H1 (cell line): ENCODE measurements at regions not wholly inside any gene's neighbourhood (a gene's known extent, or its start where the extent isn't known, plus 50 kb on each side); places are given as distances from the start of the nearest gene placed in this dataset.

ENCODE experiments used
- CTCF ChIA-PET: fragments of 300-600 bp; sonication (Branson Sonifier 250); formaldehyde crosslinking; loops from one replicate; lab custom pipeline; 2021; ENCODE audit not compliant: partially characterized antibody; lab: Charles Lee
- POLR2A ChIA-PET: fragments of 300-600 bp; sonication (Branson Sonifier 250); formaldehyde crosslinking; loops from one replicate; lab custom pipeline; 2021; ENCODE audit warnings: inconsistent platforms; ENCODE audit not compliant: partially characterized antibody; lab: Charles Lee
- DNase-seq, 2 experiments: peaks; one replicate each; pipeline versions ENCODE4 v3.0.0 to v3.0.0-alpha.2; 2010 to 2022; ENCODE audit warnings: low spot score in 2 of 2, low read depth in 1 of 2, mixed read lengths in 1 of 2
- FAIRE-seq: peaks from 2 replicates; lab custom pipeline; 2011; peaks lifted over from hg19 to GRCh38; lab: Jason Lieb, UNC
- H2AFZ ChIP-seq: 2 replicates; pipeline ENCODE4 v1.8.1; 2012; ENCODE audit warnings: low read length, inconsistent platforms
- H2AK5ac ChIP-seq: 2 replicates; pipeline ENCODE4 v1.6.1; 2013; ENCODE audit warnings: low read depth, low read length
- H2BK120ac ChIP-seq: replicated peaks from 2 replicates; pipeline ENCODE3; 2013; ENCODE audit warnings: low read depth, low read length, inconsistent platforms
- H2BK12ac ChIP-seq: 2 replicates; pipeline ENCODE4 v1.6.1; 2013; ENCODE audit warnings: low read depth, low read length
- H2BK15ac ChIP-seq: 2 replicates; pipeline ENCODE4 v1.6.1; 2013; ENCODE audit warnings: low read length
- H2BK20ac ChIP-seq: 2 replicates; pipeline ENCODE4 v1.6.1; 2013; ENCODE audit warnings: low read length
- H2BK5ac ChIP-seq: 2 replicates; pipeline ENCODE4 v1.6.1; 2013; ENCODE audit warnings: low read depth, low read length
- H3K14ac ChIP-seq: 2 replicates; pipeline ENCODE4 v1.6.1; 2013; ENCODE audit warnings: inconsistent platforms; ENCODE audit not compliant: insufficient read length
- H3K18ac ChIP-seq: 2 replicates; pipeline ENCODE4 v1.6.1; 2013; ENCODE audit warnings: low read length; ENCODE audit errors: extremely low read depth
- H3K23ac ChIP-seq: 2 replicates; pipeline ENCODE4 v1.6.1; 2013; ENCODE audit warnings: inconsistent platforms; ENCODE audit not compliant: insufficient read length
- H3K23me2 ChIP-seq: 2 replicates; pipeline ENCODE4 v1.6.1; 2013; ENCODE audit warnings: low read depth, low read length
- H3K27ac ChIP-seq: 2 replicates; pipeline ENCODE4 v1.6.1; 2011; ENCODE audit warnings: low read depth, low read length, inconsistent platforms
- H3K27me3 ChIP-seq, 4 experiments: replicated peaks in 1 of 4; 1 replicate in 1 of 4; 2 replicates in 3 of 4; pipeline versions ENCODE4 v1.6.1 to v1.8.1; 2011 to 2013; ENCODE audit warnings: low read length in 3 of 4, mild to moderate bottlenecking in 3 of 4, inconsistent platforms in 2 of 4, mixed read lengths in 2 of 4, moderate library complexity in 1 of 4; ENCODE audit not compliant: control insufficient read depth in 3 of 4, insufficient read depth in 3 of 4; ENCODE audit errors: extremely low read depth in 1 of 4
- H3K36me3 ChIP-seq, 4 experiments: 2 replicates each; pipeline versions ENCODE4 v1.6.1 to v1.8.1; 2011 to 2013; ENCODE audit warnings: mild to moderate bottlenecking in 4 of 4, low read length in 3 of 4, moderate library complexity in 2 of 4, control low read depth in 1 of 4, inconsistent platforms in 1 of 4; ENCODE audit not compliant: insufficient read depth in 4 of 4, control insufficient read depth in 2 of 4
- H3K4ac ChIP-seq: replicated peaks from 2 replicates; pipeline ENCODE3; 2013; ENCODE audit warnings: low read length, low read depth, mixed read lengths, inconsistent platforms; ENCODE audit not compliant: insufficient read length
- H3K4me1 ChIP-seq, 4 experiments: replicated peaks in 1 of 4; 1 replicate in 1 of 4; 2 replicates in 3 of 4; pipeline versions ENCODE4 v1.6.1 to v1.8.1; 2011 to 2013; ENCODE audit warnings: low read length in 3 of 4, inconsistent platforms in 2 of 4, mixed read lengths in 1 of 4; ENCODE audit not compliant: insufficient read depth in 4 of 4, control insufficient read depth in 3 of 4
- H3K4me2 ChIP-seq, 2 experiments: 2 replicates each; pipeline versions ENCODE4 v1.6.1 to v1.8.1; 2011 to 2013; ENCODE audit warnings: low read depth in 2 of 2, low read length in 2 of 2, control low read depth in 1 of 2, inconsistent platforms in 1 of 2, mild to moderate bottlenecking in 1 of 2; ENCODE audit not compliant: insufficient read depth in 1 of 2
- H3K4me3 ChIP-seq, 4 experiments: fragments of 200-600, 300-600 bp in 1 of 4; sonication (generic), shearing (Covaris generic), sonication (Bioruptor Twin) in 1 of 4; 2 replicates each; pipeline versions ENCODE4 v1.5.1 to v1.8.1; 2011 to 2016; ENCODE audit warnings: low read length in 4 of 4, low read depth in 3 of 4, control low read depth in 2 of 4, inconsistent platforms in 2 of 4, mild to moderate bottlenecking in 2 of 4, mixed read lengths in 1 of 4, moderate library complexity in 1 of 4; ENCODE audit not compliant: insufficient read depth in 2 of 4; ENCODE audit errors: extremely low read depth in 1 of 4
- H3K56ac ChIP-seq: replicated peaks from 2 replicates; pipeline ENCODE3; 2013; ENCODE audit warnings: low read depth, mild to moderate bottlenecking, mixed read lengths, low read length, inconsistent platforms; ENCODE audit not compliant: insufficient read length
- H3K79me1 ChIP-seq: 2 replicates; pipeline ENCODE4 v1.6.1; 2013; ENCODE audit warnings: low read depth, low read length, control low read depth
- H3K79me2 ChIP-seq, 2 experiments: 2 replicates each; pipeline versions ENCODE4 v1.6.1 to v1.8.1; 2012 to 2013; ENCODE audit warnings: low read length in 2 of 2, mild to moderate bottlenecking in 2 of 2, inconsistent platforms in 1 of 2; ENCODE audit not compliant: insufficient read depth in 2 of 2, control insufficient read depth in 1 of 2
- H3K9ac ChIP-seq, 4 experiments: replicated peaks in 1 of 4; 1 replicate in 1 of 4; 2 replicates in 3 of 4; pipeline versions ENCODE4 v1.6.1 to v1.8.1; 2011 to 2013; ENCODE audit warnings: low read depth in 3 of 4, low read length in 3 of 4, control low read depth in 2 of 4, mild to moderate bottlenecking in 2 of 4, moderate library complexity in 2 of 4, inconsistent platforms in 1 of 4; ENCODE audit errors: extremely low read depth in 1 of 4
- H3K9me3 ChIP-seq, 2 experiments: 2 replicates each; pipeline versions ENCODE4 v1.6.1 to v1.8.1; 2012 to 2013; ENCODE audit warnings: mild to moderate bottlenecking in 2 of 2, moderate library complexity in 2 of 2, control low read depth in 1 of 2, inconsistent platforms in 1 of 2, low read depth in 1 of 2, low read length in 1 of 2, mixed read lengths in 1 of 2; ENCODE audit not compliant: insufficient read depth in 2 of 2
- H4K20me1 ChIP-seq, 2 experiments: replicated peaks in 1 of 2; 2 replicates each; pipeline versions ENCODE3 to v1.8.1; 2011 to 2013; ENCODE audit warnings: inconsistent platforms in 2 of 2, low read length in 2 of 2, mild to moderate bottlenecking in 1 of 2; ENCODE audit not compliant: insufficient read depth in 2 of 2, control insufficient read depth in 1 of 2
- H4K5ac ChIP-seq: 2 replicates; pipeline ENCODE4 v1.6.1; 2013; ENCODE audit warnings: low read length, low read depth, mixed read lengths, inconsistent platforms; ENCODE audit not compliant: insufficient read length
- H4K8ac ChIP-seq: 2 replicates; pipeline ENCODE4 v1.8.0; 2013; ENCODE audit warnings: mild to moderate bottlenecking, moderate library complexity, low read length, inconsistent platforms; ENCODE audit not compliant: insufficient read depth; ENCODE audit errors: extremely low read depth
- H4K91ac ChIP-seq: replicated peaks from 2 replicates; pipeline ENCODE3; 2013; ENCODE audit warnings: low read length, mixed read lengths, inconsistent platforms; ENCODE audit not compliant: insufficient read length
- ATF2 ChIP-seq: IDR thresholded peaks from 2 replicates; pipeline ENCODE4 v1.6.1; 2012; ENCODE audit warnings: low read length, inconsistent platforms
- BACH1 ChIP-seq: IDR thresholded peaks from 2 replicates; pipeline ENCODE4 v1.6.1; 2012; ENCODE audit warnings: low read length, improper control_type of control experiment
- CTBP2 ChIP-seq: IDR thresholded peaks from 2 replicates; pipeline ENCODE4 v1.7.0; 2011; ENCODE audit warnings: borderline replicate concordance, mild to moderate bottlenecking, moderate library complexity, mixed read lengths, low read length; ENCODE audit not compliant: insufficient read depth, insufficient read length
- EZH2 ChIP-seq: fragments of 200-600 bp; sonication (generic); IDR thresholded peaks from 2 replicates; pipeline ENCODE4 v1.7.1; 2012; ENCODE audit warnings: low read depth, mild to moderate bottlenecking, moderate library complexity, low read length, inconsistent platforms; ENCODE audit not compliant: severe bottlenecking
- FOSL1 ChIP-seq: IDR thresholded peaks from 2 replicates; pipeline ENCODE4 v1.6.1; 2011; ENCODE audit warnings: mild to moderate bottlenecking, low read depth, low read length, moderate library complexity; ENCODE audit not compliant: insufficient read depth
- GABPA ChIP-seq: IDR thresholded peaks from 2 replicates; pipeline ENCODE4 v1.6.1; 2011; ENCODE audit warnings: mild to moderate bottlenecking, low read length, moderate library complexity, borderline replicate concordance; ENCODE audit not compliant: insufficient read depth
- RNF2 ChIP-seq: fragments of 200-900, 300-1000 bp; sonication (generic); IDR thresholded peaks from 2 replicates; pipeline ENCODE4 v1.7.1; 2016; ENCODE audit warnings: borderline replicate concordance, low read depth, mild to moderate bottlenecking, antibody characterized with exemption, low read length; ENCODE audit not compliant: poor library complexity, severe bottlenecking; ENCODE audit errors: missing control alignments
- RXRA ChIP-seq: IDR thresholded peaks from 2 replicates; pipeline ENCODE4 v1.6.1; 2011; ENCODE audit warnings: low read depth, mild to moderate bottlenecking, low read length, moderate library complexity; ENCODE audit not compliant: insufficient read depth
- SP2 ChIP-seq: IDR thresholded peaks from 2 replicates; pipeline ENCODE4 v1.6.1; 2012; ENCODE audit warnings: mild to moderate bottlenecking, low read length, inconsistent platforms
- SP4 ChIP-seq: IDR thresholded peaks from 2 replicates; pipeline ENCODE4 v1.6.1; 2012; ENCODE audit warnings: low read length, inconsistent platforms
- WGBS, 2 experiments: shearing (Covaris generic) in 1 of 2; methylation state at CpG; one replicate each; pipeline versions ENCODE4 v1.1.6 to v1.1.7; 2013 to 2015; ENCODE audit warnings: low lambda C conversion rate in 2 of 2, mixed read lengths in 2 of 2, inconsistent platforms in 1 of 2, low coverage in 1 of 2, missing lambda C conversion rate in 1 of 2; ENCODE audit not compliant: insufficient replicate concordance in 2 of 2, insufficient coverage in 1 of 2, insufficient read length in 1 of 2; ENCODE audit errors: extremely low coverage in 1 of 2, missing lambda C conversion rate in 1 of 2; 5-methylcytosine and 5-hydroxymethylcytosine counted together

- Histone ChIP-seq H4K5ac (no peak overlapping the region), H4K8ac (no peak overlapping the region), H3K9ac (no peak overlapping the region), H3K9me3 (no peaks in the 10 kb centered on the region), H3K4ac (no peak overlapping the region), H2BK120ac (no peak overlapping the region), H3K4me1 (peaks cover 0 to 3% (median 0%) of the 10 kb centered on the region in 4 experiments; a peak in 1 of 7 replicates), H3K4me3 (no peak overlapping the region), H4K20me1 (no peaks in the 10 kb centered on the region), H2BK20ac (no peak overlapping the region), H3K23ac (no peak overlapping the region), H3K36me3 (no peaks in the 10 kb centered on the region), H3K27me3 (no peaks in the 10 kb centered on the region), H3K79me2 (no peaks in the 10 kb centered on the region), H2AK5ac (no peak overlapping the region), H3K56ac (no peak overlapping the region), H2BK5ac (no peak overlapping the region), H3K79me1 (no peaks in the 10 kb centered on the region), H2BK15ac (no peak overlapping the region), H3K4me2 (no peak overlapping the region), H3K23me2 (no peaks in the 10 kb centered on the region), H3K14ac (no peak overlapping the region), H2AFZ (no peak overlapping the region), H4K91ac (no peak overlapping the region), H3K27ac (no peak overlapping the region), H3K18ac (no peak overlapping the region)
- no peak for FAIRE-seq
- ChIA-PET CTCF (no interaction called here), POLR2A (no interaction called here)
- 80% methylated on average over 2 of the region's 2 CpGs; no CpG with 5 or more reads in 1 of the 2 experiments for WGBS, 2 experiments
- DNase-seq, result no peak
- TF ChIP-seq SP2 (no peak), SP4 (no peak), EZH2 (no peak), ATF2 (no peak), RNF2 (no peak), CTBP2 (no peak), BACH1 (no peak), RXRA (no peak), FOSL1 (no peak), GABPA (no peak)
- TF ChIP-seq, all 59 proteins: peak for 0
- no peak overlapping the region for H2BK12ac ChIP-seq
Measured at GRCh38 chr7:156109988-156110387, 297.7 kb upstream of the SHH start.
